ENCODE measurements at regions not wholly inside any gene's neighbourhood (a gene's known extent, or its start where the extent isn't known, plus 50 kb on each side); places are given as distances from the start of the nearest gene placed in this dataset.

GRCh38 chr5:112630246-112631009, 107.3 kb upstream of the APC start:
- no peak for DNase-seq

GRCh38 chr5:112634166-112634565, 103.5 kb upstream of the APC start:
- DNase-seq, result no peak

GRCh38 chr5:112634796-112635195, 102.9 kb upstream of the APC start:
- no peak for DNase-seq

DNA sequence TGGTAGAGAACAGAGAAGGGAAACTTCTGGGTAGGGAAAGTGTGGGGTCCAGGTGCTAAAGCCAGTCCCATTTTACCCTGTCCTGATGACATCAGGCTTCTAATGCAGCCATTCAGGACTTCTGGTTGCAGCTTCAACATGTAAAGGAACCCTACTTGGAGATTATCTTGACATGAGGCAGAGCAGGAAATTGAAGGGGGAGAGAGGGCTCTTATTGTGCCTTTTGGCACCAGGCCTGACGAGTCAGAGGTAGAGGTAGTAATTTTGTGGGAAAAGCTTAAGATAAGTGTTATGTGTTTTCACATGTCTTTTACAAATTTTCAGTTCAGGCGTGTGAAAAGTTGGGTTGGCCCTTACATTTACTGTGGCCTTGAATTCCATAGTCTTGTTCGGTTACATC, 102.4 kb upstream of the APC start:
- no peak for DNase-seq

- no peak for DNase-seq
Observed at GRCh38 chr5:112635771-112636731, 101.6 kb upstream of the APC start.

DNA sequence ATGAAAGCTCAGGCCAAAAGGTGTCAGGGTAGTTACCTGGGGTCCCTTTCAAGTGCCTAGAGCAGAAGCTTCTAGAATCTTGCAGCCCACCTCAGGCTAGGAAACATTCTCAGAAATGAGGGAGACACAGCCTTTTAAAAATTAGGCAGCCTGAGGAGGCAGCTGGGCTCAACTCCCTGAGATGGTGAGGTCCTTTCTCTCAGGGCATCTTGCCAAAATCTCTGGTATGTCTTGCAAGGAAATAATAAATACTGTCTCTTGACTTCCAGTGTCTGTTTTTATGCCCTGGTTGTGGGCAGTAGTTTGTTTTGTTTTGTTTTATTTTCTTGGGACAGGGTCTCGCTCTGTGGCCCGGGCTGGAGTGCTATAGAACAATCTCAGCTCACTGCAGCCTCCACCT, 100.9 kb upstream of the APC start:
- DNase-seq, result no peak

DNA sequence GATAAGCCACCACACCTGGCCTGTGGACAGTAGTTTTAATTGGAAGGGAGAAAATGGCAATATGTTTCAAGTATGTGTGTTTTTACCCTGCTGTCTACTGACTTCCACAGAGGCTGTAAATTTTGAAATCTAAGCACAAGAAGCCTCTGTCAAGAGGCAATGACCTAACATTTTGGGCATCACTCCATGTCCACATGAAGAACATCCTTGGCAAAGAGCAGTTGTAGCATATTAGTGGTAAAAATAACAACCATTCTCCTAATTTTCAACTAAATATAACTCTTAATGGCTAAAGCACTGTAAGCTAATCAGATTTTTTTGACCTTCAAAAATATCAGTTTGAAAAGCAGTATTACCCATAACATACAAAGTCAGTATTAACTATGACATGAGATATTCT, 100.3 kb upstream of the APC start:
- DNase-seq, result no peak

DNA sequence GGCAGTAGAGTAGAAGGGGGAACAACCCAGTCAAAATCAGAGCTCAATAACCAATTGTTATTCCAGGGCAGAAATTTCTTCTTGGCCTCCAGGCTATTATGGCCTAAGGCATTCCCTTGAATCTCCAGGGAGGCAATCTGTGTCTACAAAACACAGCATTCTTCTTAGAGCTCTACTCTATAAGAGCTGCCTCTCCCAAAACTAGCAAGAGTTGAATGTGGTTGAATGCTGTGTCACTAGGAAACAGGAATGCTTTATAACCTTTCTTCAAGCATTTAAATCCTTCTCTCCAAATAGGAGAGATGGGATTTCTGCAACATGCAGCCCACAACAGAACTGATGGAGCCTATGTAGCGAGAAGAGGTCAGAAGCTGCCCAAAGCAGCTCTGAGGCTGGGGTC, 97.1 kb upstream of the APC start:
- DNase-seq, result no peak

DNA sequence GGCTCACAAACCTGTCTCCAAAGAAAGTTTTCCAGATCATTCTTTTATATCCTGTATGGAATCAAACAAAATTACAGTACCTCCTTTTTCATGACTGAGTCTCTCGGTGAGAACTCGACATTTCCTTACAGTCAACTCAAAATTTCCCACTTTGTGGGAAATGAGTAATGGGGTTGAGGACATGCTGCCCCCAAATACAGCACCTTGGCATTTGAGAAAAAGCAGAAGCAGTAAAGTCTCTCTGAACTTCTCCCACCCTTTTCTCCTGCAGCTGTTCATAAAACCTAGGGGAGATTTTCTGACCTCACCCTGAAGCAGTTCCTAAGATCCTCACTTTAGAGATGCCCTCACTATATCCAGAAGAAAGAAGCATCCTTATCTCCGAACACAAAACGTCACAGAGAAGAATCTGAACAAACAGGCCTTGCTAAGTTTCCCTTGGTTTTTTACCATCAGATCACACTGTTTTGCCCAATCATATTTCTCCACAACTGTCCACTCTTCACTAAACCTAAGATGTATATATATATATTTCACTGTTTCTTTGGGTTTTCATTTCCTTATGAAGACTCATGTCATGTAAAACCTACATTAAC, 96.1 kb upstream of the APC start:
- no peak for DNase-seq

DNA sequence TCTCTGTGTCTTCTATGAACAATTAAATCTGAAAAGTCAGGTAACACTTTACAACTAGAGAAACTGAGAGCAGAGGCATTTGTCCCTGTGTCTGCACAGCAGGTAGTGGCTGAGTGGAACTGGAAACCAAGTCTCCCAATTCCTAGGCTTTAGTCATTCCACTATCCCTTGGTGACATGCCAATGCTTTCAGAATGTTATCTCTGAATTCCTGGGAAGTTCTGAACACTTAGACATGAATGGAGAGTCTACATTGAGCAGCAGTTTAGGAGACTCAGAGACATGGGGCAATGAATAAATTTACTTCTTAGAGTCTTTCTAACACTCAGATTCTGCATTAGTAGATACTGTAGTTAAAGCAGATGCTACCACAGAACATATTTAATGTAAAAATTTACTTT, 94.8 kb upstream of the APC start:
- DNase-seq, result no peak

DNA sequence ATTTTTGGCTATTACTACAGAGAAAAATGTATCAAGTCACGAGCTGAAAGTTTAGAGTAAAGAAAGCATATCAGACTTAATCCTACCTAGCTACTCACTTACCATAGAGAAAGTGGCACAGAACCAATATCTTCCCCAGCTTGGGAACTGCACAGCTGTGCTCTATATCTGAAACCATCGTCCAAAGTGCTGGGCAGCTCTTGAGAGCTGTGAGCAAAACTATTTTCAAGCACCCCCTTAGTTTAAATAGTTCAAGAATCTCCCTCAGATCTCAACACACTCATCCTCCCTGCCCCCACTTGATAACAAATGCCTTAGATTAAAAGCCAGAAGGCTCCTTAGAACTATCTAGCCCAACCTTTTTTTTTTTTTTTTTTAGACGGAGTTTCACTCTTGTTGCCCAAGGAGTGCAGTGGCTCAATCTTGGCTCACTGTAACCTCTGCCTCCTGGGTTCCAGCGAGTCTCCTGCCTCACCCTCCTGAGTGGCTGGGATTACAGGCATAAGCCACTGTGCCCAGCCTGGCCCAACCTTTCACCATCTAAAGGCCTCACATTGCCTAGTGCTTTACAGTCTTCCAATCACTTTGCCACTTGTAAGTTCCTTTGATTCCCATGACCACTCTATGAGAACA, 94.2 kb upstream of the APC start:
- DNase-seq, result no peak

DNA sequence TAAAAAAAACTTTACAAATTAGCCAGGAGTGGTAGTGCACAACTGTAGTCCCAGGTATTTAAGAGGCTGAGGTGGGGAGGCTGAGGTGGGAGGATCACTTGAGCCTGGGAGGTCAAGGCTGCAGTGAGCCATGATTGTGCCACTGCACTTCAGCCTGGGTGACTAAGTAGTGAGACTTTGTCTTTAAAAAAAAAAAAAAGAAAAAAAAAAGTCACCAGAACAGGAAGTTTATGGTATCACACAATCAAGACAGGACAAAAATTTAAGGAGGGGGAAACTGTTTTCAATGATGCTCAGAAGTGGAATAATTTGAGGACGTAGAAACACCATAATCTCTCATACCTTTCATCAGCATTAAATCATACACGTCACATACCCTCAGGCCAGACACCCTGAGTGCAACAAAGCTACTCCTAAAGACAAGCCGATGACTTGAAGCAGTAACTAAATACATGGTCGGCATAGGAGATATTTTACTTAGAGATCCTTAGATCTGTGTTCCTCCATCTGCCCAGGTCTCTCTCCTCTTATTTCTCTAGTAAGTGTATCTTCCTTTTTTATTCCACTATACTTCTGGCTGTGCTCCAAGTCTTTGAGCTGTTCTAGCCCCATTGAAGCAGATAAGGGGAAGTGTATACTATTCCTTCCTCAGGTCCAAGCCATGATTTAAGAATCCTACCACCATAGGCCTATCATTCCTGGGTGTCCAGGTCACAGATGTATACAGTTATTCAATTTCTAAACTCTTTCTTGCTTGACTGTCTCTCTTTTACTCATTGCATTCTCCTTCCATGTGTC, 91.3 kb upstream of the APC start:
- no peak for DNase-seq

DNA sequence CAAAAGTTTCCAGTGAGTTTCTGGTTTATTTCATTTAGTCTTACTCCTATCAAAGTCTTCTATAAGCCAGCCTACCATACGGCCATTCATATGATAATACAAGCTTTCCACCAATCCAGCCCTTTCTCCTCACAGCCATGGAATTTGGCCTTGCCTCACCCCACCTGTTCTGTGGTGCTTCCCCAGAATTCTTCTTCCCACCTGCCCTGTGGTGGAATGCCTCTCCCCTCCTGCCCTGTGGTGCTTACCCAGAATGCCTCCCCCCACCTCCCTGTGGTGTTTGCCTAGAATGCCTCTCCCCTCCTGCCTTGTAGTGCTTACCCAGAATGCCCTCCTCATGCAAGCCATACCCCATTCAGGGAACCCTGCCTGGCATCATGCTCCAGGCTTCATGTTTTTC, 90.3 kb upstream of the APC start:
- DNase-seq, result no peak

GRCh38 chr5:112648264-112648663, 89.4 kb upstream of the APC start:
- DNase-seq, result no peak

DNA sequence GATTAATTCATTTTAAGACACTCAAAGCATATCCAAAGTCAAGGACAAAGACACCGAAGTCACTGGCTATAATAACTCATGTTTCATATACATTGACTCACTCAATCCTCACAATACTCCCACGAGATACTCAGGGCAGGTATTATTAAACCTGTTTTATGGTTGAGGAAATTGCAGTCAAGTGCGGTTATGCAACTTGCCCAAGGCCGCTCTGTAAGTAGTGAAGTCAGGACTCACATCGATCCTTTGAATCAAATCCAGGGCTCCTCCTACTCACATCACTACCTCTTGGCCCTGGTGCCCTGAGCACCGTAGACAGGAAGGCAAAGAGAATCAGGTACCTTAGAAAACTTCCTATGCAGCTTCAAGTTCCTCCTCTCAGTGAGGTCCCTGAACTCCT, 87.8 kb upstream of the APC start:
- DNase-seq, result no peak

GRCh38 chr5:112653638-112654205, 84.0 kb upstream of the APC start:
- no peak for DNase-seq

DNA sequence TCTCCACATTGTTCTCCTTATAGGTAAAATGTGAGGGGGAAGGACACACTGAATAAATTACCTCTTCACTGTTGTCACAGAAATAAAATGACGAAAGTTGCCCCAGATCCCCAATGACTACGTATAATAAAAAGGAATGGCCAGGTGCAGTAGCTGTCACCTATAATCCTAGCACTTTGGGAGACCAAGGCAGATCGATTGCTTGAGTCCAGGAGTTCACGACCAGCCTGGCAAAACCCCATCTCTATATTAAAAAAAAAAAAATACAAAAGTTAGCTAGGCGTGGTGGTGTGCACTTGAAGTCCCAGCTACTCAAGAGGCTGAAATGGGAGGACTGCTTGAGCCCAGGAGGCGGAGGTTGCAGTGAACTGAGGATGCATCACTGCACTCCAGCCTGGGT, 82.2 kb upstream of the APC start:
- DNase-seq, result no peak

- DNase-seq, result no peak
Observed at GRCh38 chr5:112656451-112656850, 81.2 kb upstream of the APC start.

DNA sequence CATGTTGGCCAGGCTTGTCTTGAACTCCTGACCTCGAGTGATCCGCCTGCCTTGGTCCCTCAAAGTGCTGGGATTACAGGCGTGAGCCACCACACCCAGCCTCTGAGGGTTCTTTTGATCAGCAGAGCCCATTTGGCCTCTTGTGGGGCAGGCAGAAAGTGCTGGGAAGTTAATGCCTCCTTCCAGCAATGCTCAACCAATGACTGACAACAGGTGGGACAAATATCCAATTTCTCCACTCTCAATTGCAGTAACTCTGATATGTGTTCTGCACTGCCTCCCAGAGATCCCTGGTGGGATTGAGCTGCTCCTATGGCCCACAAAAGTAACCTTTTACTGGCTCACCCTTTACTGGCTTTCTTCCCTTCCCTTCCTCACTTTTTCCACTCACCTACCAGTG, 79.9 kb upstream of the APC start:
- DNase-seq, result no peak

- DNase-seq, result no peak
Observed at GRCh38 chr5:112660359-112660758, 77.3 kb upstream of the APC start.

DNA sequence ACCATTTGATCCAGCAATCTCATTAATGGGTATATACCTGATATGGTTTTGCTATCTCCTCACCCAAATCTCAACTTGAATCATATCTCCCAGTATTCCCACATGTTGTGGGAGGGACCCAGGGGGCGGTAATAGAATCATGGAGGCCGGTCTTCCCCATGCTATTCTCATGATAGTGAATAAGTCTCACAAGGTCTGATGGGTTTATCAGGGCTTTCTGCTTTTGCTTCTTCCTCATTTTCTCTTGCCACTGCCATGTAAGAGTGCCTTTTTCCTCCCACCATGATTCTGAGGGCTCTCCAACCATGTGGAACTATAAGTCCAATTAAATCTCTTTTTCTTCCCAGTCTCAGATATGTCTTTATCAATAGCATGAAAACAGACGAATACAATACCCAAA, 74.5 kb upstream of the APC start:
- no peak for DNase-seq

- DNase-seq, result no peak
Observed at GRCh38 chr5:112668016-112668415, 69.7 kb upstream of the APC start.

Data from activated CD4-positive, alpha-beta T cell treated with anti-CD3 and anti-CD28 coated beads, Interleukin-2, amount 50 U/mL, for 48 hours (primary cell).